ENCODE measurements at regions not wholly inside any gene's neighbourhood (a gene's known extent, or its start where the extent isn't known, plus 50 kb on each side); places are given as distances from the start of the nearest gene placed in this dataset.

DNA sequence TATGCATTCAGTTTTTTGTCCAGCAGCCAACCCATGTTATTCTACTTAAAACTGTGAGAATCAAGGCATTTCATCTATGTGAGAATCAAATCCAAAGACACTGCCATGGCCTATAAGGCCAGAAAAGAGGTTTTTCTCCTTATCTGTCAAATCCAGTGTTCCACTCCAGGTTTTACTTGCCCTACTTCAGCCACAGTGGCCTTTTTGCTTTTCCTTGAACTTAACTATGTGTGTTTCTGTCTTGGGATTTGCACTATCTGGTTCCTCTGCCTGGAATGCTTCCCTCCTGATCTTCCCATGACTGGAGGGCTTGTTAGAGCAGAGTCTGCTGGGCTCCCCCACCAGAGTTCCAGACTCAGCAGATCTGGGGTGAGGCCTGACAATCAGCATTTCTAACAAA is 113.1 kb upstream of the DOK5 start:
- TF ChIP-seq, protein P1, sequence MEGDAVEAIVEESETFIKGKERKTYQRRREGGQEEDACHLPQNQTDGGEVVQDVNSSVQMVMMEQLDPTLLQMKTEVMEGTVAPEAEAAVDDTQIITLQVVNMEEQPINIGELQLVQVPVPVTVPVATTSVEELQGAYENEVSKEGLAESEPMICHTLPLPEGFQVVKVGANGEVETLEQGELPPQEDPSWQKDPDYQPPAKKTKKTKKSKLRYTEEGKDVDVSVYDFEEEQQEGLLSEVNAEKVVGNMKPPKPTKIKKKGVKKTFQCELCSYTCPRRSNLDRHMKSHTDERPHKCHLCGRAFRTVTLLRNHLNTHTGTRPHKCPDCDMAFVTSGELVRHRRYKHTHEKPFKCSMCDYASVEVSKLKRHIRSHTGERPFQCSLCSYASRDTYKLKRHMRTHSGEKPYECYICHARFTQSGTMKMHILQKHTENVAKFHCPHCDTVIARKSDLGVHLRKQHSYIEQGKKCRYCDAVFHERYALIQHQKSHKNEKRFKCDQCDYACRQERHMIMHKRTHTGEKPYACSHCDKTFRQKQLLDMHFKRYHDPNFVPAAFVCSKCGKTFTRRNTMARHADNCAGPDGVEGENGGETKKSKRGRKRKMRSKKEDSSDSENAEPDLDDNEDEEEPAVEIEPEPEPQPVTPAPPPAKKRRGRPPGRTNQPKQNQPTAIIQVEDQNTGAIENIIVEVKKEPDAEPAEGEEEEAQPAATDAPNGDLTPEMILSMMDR (IDR thresholded peaks at IDR 0.05; ENCODE audit: insufficient read depth in 1 of 2, low read depth in 1 of 2, low read length in 1 of 2, severe bottlenecking in 1 of 2, unreplicated experiment in 1 of 2): no peak
- POLR2A ChIA-PET: no interaction called here
- no peak for DNase-seq
- no peaks in the 10 kb centered on the region for H3K36me3 Mint-ChIP-seq (ENCODE audit: insufficient read depth, unreplicated experiment)
- H3K4me1 Mint-ChIP-seq (ENCODE audit: low read depth, unreplicated experiment): no peaks in the 10 kb centered on the region
- Histone ChIP-seq H3K4me1 (no peaks in the 10 kb centered on the region), H3K9me3 (no peaks in the 10 kb centered on the region), H3K27me3 (replicated peaks; ENCODE audit: control insufficient read depth, insufficient read depth, low read length) (no peaks in the 10 kb centered on the region), H3K36me3 (ENCODE audit: control insufficient read depth, insufficient read depth, low read length) (no peaks in the 10 kb centered on the region), H3K4me3 (ENCODE audit: low read depth, low read length) (no peak overlapping the region)
- no peaks in the 10 kb centered on the region for H3K9me3 Mint-ChIP-seq (ENCODE audit: unreplicated experiment)
- no TSS peak for BruUV-seq (replicated peaks)
- H3K27me3 Mint-ChIP-seq (ENCODE audit: insufficient read depth, unreplicated experiment): peaks cover 18% of the 10 kb centered on the region
- intact Hi-C loops (cut with micrococcal nuclease; ENCODE audit: unreplicated experiment): no loop called here
- H3K4me3 Mint-ChIP-seq (ENCODE audit: unreplicated experiment): no peak overlapping the region
- CTCF ChIA-PET: no interaction called here
- H3K27ac Mint-ChIP-seq (ENCODE audit: unreplicated experiment): no peak overlapping the region

- Histone ChIP-seq H3K4me3 (ENCODE audit: low read depth, low read length) (no peak overlapping the region), H3K4me1 (no peaks in the 10 kb centered on the region), H3K36me3 (ENCODE audit: control insufficient read depth, insufficient read depth, low read length) (no peaks in the 10 kb centered on the region), H3K27me3 (replicated peaks; ENCODE audit: control insufficient read depth, insufficient read depth, low read length) (no peaks in the 10 kb centered on the region), H3K9me3 (no peaks in the 10 kb centered on the region)
- ChIA-PET CTCF (no interaction called here), POLR2A (no interaction called here)
- Mint-ChIP-seq H3K27ac (ENCODE audit: unreplicated experiment) (no peak overlapping the region), H3K4me3 (ENCODE audit: unreplicated experiment) (no peak overlapping the region), H3K4me1 (ENCODE audit: low read depth, unreplicated experiment) (no peaks in the 10 kb centered on the region), H3K27me3 (ENCODE audit: insufficient read depth, unreplicated experiment) (peaks cover 19% of the 10 kb centered on the region), H3K36me3 (ENCODE audit: insufficient read depth, unreplicated experiment) (no peaks in the 10 kb centered on the region), H3K9me3 (ENCODE audit: unreplicated experiment) (no peaks in the 10 kb centered on the region)
- BruUV-seq (replicated peaks): no TSS peak
- intact Hi-C loops (cut with micrococcal nuclease; ENCODE audit: unreplicated experiment): no loop called here
- DNase-seq: no peak
- TF ChIP-seq, protein P1 (IDR thresholded peaks at IDR 0.05; ENCODE audit: insufficient read depth in 1 of 2, low read depth in 1 of 2, low read length in 1 of 2, severe bottlenecking in 1 of 2, unreplicated experiment in 1 of 2): no peak
Measured at GRCh38 chr20:54364365-54364764, 111.0 kb upstream of the DOK5 start.

DNA sequence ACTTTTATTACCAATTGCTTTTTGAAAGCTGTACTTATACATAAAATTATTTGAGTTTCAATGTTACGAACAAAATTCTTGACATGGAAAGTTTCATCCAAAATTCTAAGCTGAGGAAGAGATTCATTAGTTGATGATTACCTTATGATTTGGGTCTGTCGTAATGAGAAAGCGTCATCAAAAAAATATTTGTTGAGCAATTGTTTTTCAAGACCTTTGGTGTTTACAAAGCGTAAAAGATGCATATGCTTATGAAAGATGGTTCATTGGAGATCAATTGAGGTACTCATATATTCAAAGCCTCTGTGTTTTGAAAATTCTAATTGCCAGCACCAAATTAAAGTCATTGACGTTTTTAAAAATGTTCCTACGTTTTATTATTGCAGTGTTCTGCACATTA is 110.5 kb upstream of the DOK5 start:
- H3K36me3 Mint-ChIP-seq (ENCODE audit: insufficient read depth, unreplicated experiment): no peaks in the 10 kb centered on the region
- TF ChIP-seq, protein P1 (IDR thresholded peaks at IDR 0.05; ENCODE audit: insufficient read depth in 1 of 2, low read depth in 1 of 2, low read length in 1 of 2, severe bottlenecking in 1 of 2, unreplicated experiment in 1 of 2): no peak
- no peak for DNase-seq
- H3K4me3 Mint-ChIP-seq (ENCODE audit: unreplicated experiment): no peak overlapping the region
- no peaks in the 10 kb centered on the region for H3K9me3 Mint-ChIP-seq (ENCODE audit: unreplicated experiment)
- BruUV-seq (replicated peaks): no TSS peak
- no peaks in the 10 kb centered on the region for H3K9me3 ChIP-seq
- H3K4me3 ChIP-seq (ENCODE audit: low read depth, low read length): no peak overlapping the region
- ChIA-PET CTCF (no interaction called here), POLR2A (no interaction called here)
- no peaks in the 10 kb centered on the region for H3K4me1 Mint-ChIP-seq (ENCODE audit: low read depth, unreplicated experiment)
- H3K27me3 Mint-ChIP-seq (ENCODE audit: insufficient read depth, unreplicated experiment): peaks cover 18% of the 10 kb centered on the region
- H3K27me3 ChIP-seq (replicated peaks; ENCODE audit: control insufficient read depth, insufficient read depth, low read length): no peaks in the 10 kb centered on the region
- no peaks in the 10 kb centered on the region for H3K4me1 ChIP-seq
- no peak overlapping the region for H3K27ac Mint-ChIP-seq (ENCODE audit: unreplicated experiment)
- H3K36me3 ChIP-seq (ENCODE audit: control insufficient read depth, insufficient read depth, low read length): no peaks in the 10 kb centered on the region
- intact Hi-C loops (cut with micrococcal nuclease; ENCODE audit: unreplicated experiment): no loop called here

Measured in Caco-2 (cell line).